ENCODE measurements at regions not wholly inside any gene's neighbourhood (a gene's known extent, or its start where the extent isn't known, plus 50 kb on each side); places are given as distances from the start of the nearest gene placed in this dataset.
A peak's percentile ranks its signal among the peaks of the same experiment; 100 is the strongest.
"Not testable (repeated sequence)": the region's sequence is repeated elsewhere in the genome, so short reads cannot be mapped to it uniquely, and the experiment has no call there.

GRCh38 chr7:79513261-79513660, 59.8 kb upstream of the MAGI2 start:
- no peak overlapping the region for H3K4me3 ChIP-seq (ENCODE audit: low read depth in 1 of 3, low read length in 3 of 3)
- WGBS, 3 donors = 83 to 85% (median 84%) methylated on average over 2 of the region's 2 CpGs
- H3K36me3 ChIP-seq (ENCODE audit: control insufficient read depth in 3 of 3, insufficient read depth in 2 of 3, low read depth in 1 of 3, low read length in 3 of 3) = no peaks in the 10 kb centered on the region
- DNase-seq = no peak
- no peak for FAIRE-seq
- no peak overlapping the region for H3K27ac ChIP-seq (ENCODE audit: low read depth in 1 of 3, low read length in 2 of 3)
- H3K4me1 ChIP-seq (ENCODE audit: control insufficient read depth in 3 of 3, insufficient read depth in 2 of 3, low read depth in 1 of 3, low read length in 2 of 3) = no peaks in the 10 kb centered on the region
- H3K9me3 ChIP-seq (ENCODE audit: control insufficient read depth in 2 of 2, insufficient read depth in 1 of 2, low read depth in 1 of 2, low read length in 1 of 2) = no peaks in the 10 kb centered on the region
- no peaks in the 10 kb centered on the region for H3K27me3 ChIP-seq (ENCODE audit: control insufficient read depth in 3 of 3, insufficient read depth in 3 of 3, low read length in 3 of 3)

GRCh38 chr7:79512261-79512660, 58.8 kb upstream of the MAGI2 start:
- Histone ChIP-seq H3K4me3 (ENCODE audit: low read depth in 1 of 3, low read length in 3 of 3) (no peak overlapping the region), H3K36me3 (ENCODE audit: control insufficient read depth in 3 of 3, insufficient read depth in 2 of 3, low read depth in 1 of 3, low read length in 3 of 3) (no peaks in the 10 kb centered on the region), H3K27ac (ENCODE audit: low read depth in 1 of 3, low read length in 2 of 3) (no peak overlapping the region), H3K27me3 (ENCODE audit: control insufficient read depth in 3 of 3, insufficient read depth in 3 of 3, low read length in 3 of 3) (no peaks in the 10 kb centered on the region), H3K4me1 (ENCODE audit: control insufficient read depth in 3 of 3, insufficient read depth in 2 of 3, low read depth in 1 of 3, low read length in 2 of 3) (no peaks in the 10 kb centered on the region), H3K9me3 (ENCODE audit: control insufficient read depth in 2 of 2, insufficient read depth in 1 of 2, low read depth in 1 of 2, low read length in 1 of 2) (no peaks in the 10 kb centered on the region)
- FAIRE-seq = no peak
- no peak for DNase-seq
- 64 to 70% (median 65%) methylated on average over 3 of the region's 3 CpGs for WGBS, 3 donors

GRCh38 chr7:79511056-79511455, 57.6 kb upstream of the MAGI2 start:
- H3K27me3 ChIP-seq (ENCODE audit: control insufficient read depth in 3 of 3, insufficient read depth in 3 of 3, low read length in 3 of 3); DNase-seq; H3K27ac ChIP-seq (ENCODE audit: low read depth in 1 of 3, low read length in 2 of 3); H3K9me3 ChIP-seq (ENCODE audit: control insufficient read depth in 2 of 2, insufficient read depth in 1 of 2, low read depth in 1 of 2, low read length in 1 of 2); H3K4me1 ChIP-seq (ENCODE audit: control insufficient read depth in 3 of 3, insufficient read depth in 2 of 3, low read depth in 1 of 3, low read length in 2 of 3); H3K36me3 ChIP-seq (ENCODE audit: control insufficient read depth in 3 of 3, insufficient read depth in 2 of 3, low read depth in 1 of 3, low read length in 3 of 3); FAIRE-seq; H3K4me3 ChIP-seq (ENCODE audit: low read depth in 1 of 3, low read length in 3 of 3): not testable (repeated sequence)
- 89 to 90% (median 90%) methylated on average over 1 of the region's 1 CpG for WGBS, 3 donors

GRCh38 chr7:79507131-79507530, 53.7 kb upstream of the MAGI2 start:
- Histone ChIP-seq H3K4me1 (ENCODE audit: control insufficient read depth in 3 of 3, insufficient read depth in 2 of 3, low read depth in 1 of 3, low read length in 2 of 3) (no peaks in the 10 kb centered on the region), H3K36me3 (ENCODE audit: control insufficient read depth in 3 of 3, insufficient read depth in 2 of 3, low read depth in 1 of 3, low read length in 3 of 3) (no peaks in the 10 kb centered on the region), H3K4me3 (ENCODE audit: low read depth in 1 of 3, low read length in 3 of 3) (no peak overlapping the region), H3K9me3 (ENCODE audit: control insufficient read depth in 2 of 2, insufficient read depth in 1 of 2, low read depth in 1 of 2, low read length in 1 of 2) (no peaks in the 10 kb centered on the region), H3K27ac (ENCODE audit: low read depth in 1 of 3, low read length in 2 of 3) (no peak overlapping the region), H3K27me3 (ENCODE audit: control insufficient read depth in 3 of 3, insufficient read depth in 3 of 3, low read length in 3 of 3) (no peaks in the 10 kb centered on the region)
- DNase-seq (no peak), FAIRE-seq (no peak)
- 51 to 72% (median 55%) methylated on average over 6 of the region's 6 CpGs for WGBS, 3 donors

GRCh38 chr7:79506481-79506880, 53.0 kb upstream of the MAGI2 start:
- Histone ChIP-seq H3K4me3 (ENCODE audit: low read depth in 1 of 3, low read length in 3 of 3) (no peak overlapping the region), H3K9me3 (ENCODE audit: control insufficient read depth in 2 of 2, insufficient read depth in 1 of 2, low read depth in 1 of 2, low read length in 1 of 2) (no peaks in the 10 kb centered on the region), H3K27ac (ENCODE audit: low read depth in 1 of 3, low read length in 2 of 3) (no peak overlapping the region), H3K4me1 (ENCODE audit: control insufficient read depth in 3 of 3, insufficient read depth in 2 of 3, low read depth in 1 of 3, low read length in 2 of 3) (no peaks in the 10 kb centered on the region), H3K36me3 (ENCODE audit: control insufficient read depth in 3 of 3, insufficient read depth in 2 of 3, low read depth in 1 of 3, low read length in 3 of 3) (no peaks in the 10 kb centered on the region), H3K27me3 (ENCODE audit: control insufficient read depth in 3 of 3, insufficient read depth in 3 of 3, low read length in 3 of 3) (no peaks in the 10 kb centered on the region)
- WGBS, 3 donors = 40 to 65% (median 63%) methylated on average over 2 of the region's 2 CpGs
- DNase-seq = no peak
- FAIRE-seq = no peak

- no peak for FAIRE-seq
- no peaks in the 10 kb centered on the region for H3K36me3 ChIP-seq (ENCODE audit: control insufficient read depth in 3 of 3, insufficient read depth in 2 of 3, low read depth in 1 of 3, low read length in 3 of 3)
Observed at GRCh38 chr7:79504607-79505389, 51.3 kb upstream of the MAGI2 start.

More at GRCh38 chr7:79504607-79505389, 51.3 kb upstream of the MAGI2 start:
- Histone ChIP-seq H3K27me3 (ENCODE audit: control insufficient read depth in 3 of 3, insufficient read depth in 3 of 3, low read length in 3 of 3) (no peaks in the 10 kb centered on the region), H3K9me3 (ENCODE audit: control insufficient read depth in 2 of 2, insufficient read depth in 1 of 2, low read depth in 1 of 2, low read length in 1 of 2) (no peaks in the 10 kb centered on the region), H3K27ac (ENCODE audit: low read depth in 1 of 3, low read length in 2 of 3) (no peak overlapping the region), H3K4me3 (ENCODE audit: low read depth in 1 of 3, low read length in 3 of 3) (no peak overlapping the region), H3K4me1 (ENCODE audit: control insufficient read depth in 3 of 3, insufficient read depth in 2 of 3, low read depth in 1 of 3, low read length in 2 of 3) (no peaks in the 10 kb centered on the region)
- DNase-seq = peak in 1 of 2 donors; percentile 2
- WGBS, 3 donors = 61 to 70% (median 67%) methylated on average over 9 of the region's 9 CpGs

All from small intestine (tissue), 7 donors.